H1 (cell line): ENCODE measurements at regions not wholly inside any gene's neighbourhood (a gene's known extent, or its start where the extent isn't known, plus 50 kb on each side); places are given as distances from the start of the nearest gene placed in this dataset.

ENCODE experiments used
- CTCF ChIA-PET: fragments of 300-600 bp; sonication (Branson Sonifier 250); formaldehyde crosslinking; loops from one replicate; lab custom pipeline; 2021; ENCODE audit not compliant: partially characterized antibody; lab: Charles Lee
- POLR2A ChIA-PET: fragments of 300-600 bp; sonication (Branson Sonifier 250); formaldehyde crosslinking; loops from one replicate; lab custom pipeline; 2021; ENCODE audit warnings: inconsistent platforms; ENCODE audit not compliant: partially characterized antibody; lab: Charles Lee
- DNase-seq, 2 experiments: peaks; one replicate each; pipeline versions ENCODE4 v3.0.0 to v3.0.0-alpha.2; 2010 to 2022; ENCODE audit warnings: low spot score in 2 of 2, low read depth in 1 of 2, mixed read lengths in 1 of 2
- FAIRE-seq: peaks from 2 replicates; lab custom pipeline; 2011; peaks lifted over from hg19 to GRCh38; lab: Jason Lieb, UNC
- H2AFZ ChIP-seq: 2 replicates; pipeline ENCODE4 v1.8.1; 2012; ENCODE audit warnings: low read length, inconsistent platforms
- H2AK5ac ChIP-seq: 2 replicates; pipeline ENCODE4 v1.6.1; 2013; ENCODE audit warnings: low read depth, low read length
- H2BK120ac ChIP-seq: replicated peaks from 2 replicates; pipeline ENCODE3; 2013; ENCODE audit warnings: low read depth, low read length, inconsistent platforms
- H2BK12ac ChIP-seq: 2 replicates; pipeline ENCODE4 v1.6.1; 2013; ENCODE audit warnings: low read depth, low read length
- H2BK15ac ChIP-seq: 2 replicates; pipeline ENCODE4 v1.6.1; 2013; ENCODE audit warnings: low read length
- H2BK20ac ChIP-seq: 2 replicates; pipeline ENCODE4 v1.6.1; 2013; ENCODE audit warnings: low read length
- H2BK5ac ChIP-seq: 2 replicates; pipeline ENCODE4 v1.6.1; 2013; ENCODE audit warnings: low read depth, low read length
- H3K14ac ChIP-seq: 2 replicates; pipeline ENCODE4 v1.6.1; 2013; ENCODE audit warnings: inconsistent platforms; ENCODE audit not compliant: insufficient read length
- H3K18ac ChIP-seq: 2 replicates; pipeline ENCODE4 v1.6.1; 2013; ENCODE audit warnings: low read length; ENCODE audit errors: extremely low read depth
- H3K23ac ChIP-seq: 2 replicates; pipeline ENCODE4 v1.6.1; 2013; ENCODE audit warnings: inconsistent platforms; ENCODE audit not compliant: insufficient read length
- H3K23me2 ChIP-seq: 2 replicates; pipeline ENCODE4 v1.6.1; 2013; ENCODE audit warnings: low read depth, low read length
- H3K27ac ChIP-seq: 2 replicates; pipeline ENCODE4 v1.6.1; 2011; ENCODE audit warnings: low read depth, low read length, inconsistent platforms
- H3K27me3 ChIP-seq, 4 experiments: replicated peaks in 1 of 4; 1 replicate in 1 of 4; 2 replicates in 3 of 4; pipeline versions ENCODE4 v1.6.1 to v1.8.1; 2011 to 2013; ENCODE audit warnings: low read length in 3 of 4, mild to moderate bottlenecking in 3 of 4, inconsistent platforms in 2 of 4, mixed read lengths in 2 of 4, moderate library complexity in 1 of 4; ENCODE audit not compliant: control insufficient read depth in 3 of 4, insufficient read depth in 3 of 4; ENCODE audit errors: extremely low read depth in 1 of 4
- H3K36me3 ChIP-seq, 4 experiments: 2 replicates each; pipeline versions ENCODE4 v1.6.1 to v1.8.1; 2011 to 2013; ENCODE audit warnings: mild to moderate bottlenecking in 4 of 4, low read length in 3 of 4, moderate library complexity in 2 of 4, control low read depth in 1 of 4, inconsistent platforms in 1 of 4; ENCODE audit not compliant: insufficient read depth in 4 of 4, control insufficient read depth in 2 of 4
- H3K4ac ChIP-seq: replicated peaks from 2 replicates; pipeline ENCODE3; 2013; ENCODE audit warnings: low read length, low read depth, mixed read lengths, inconsistent platforms; ENCODE audit not compliant: insufficient read length
- H3K4me1 ChIP-seq, 4 experiments: replicated peaks in 1 of 4; 1 replicate in 1 of 4; 2 replicates in 3 of 4; pipeline versions ENCODE4 v1.6.1 to v1.8.1; 2011 to 2013; ENCODE audit warnings: low read length in 3 of 4, inconsistent platforms in 2 of 4, mixed read lengths in 1 of 4; ENCODE audit not compliant: insufficient read depth in 4 of 4, control insufficient read depth in 3 of 4
- H3K4me2 ChIP-seq, 2 experiments: 2 replicates each; pipeline versions ENCODE4 v1.6.1 to v1.8.1; 2011 to 2013; ENCODE audit warnings: low read depth in 2 of 2, low read length in 2 of 2, control low read depth in 1 of 2, inconsistent platforms in 1 of 2, mild to moderate bottlenecking in 1 of 2; ENCODE audit not compliant: insufficient read depth in 1 of 2
- H3K4me3 ChIP-seq, 4 experiments: fragments of 200-600, 300-600 bp in 1 of 4; sonication (generic), shearing (Covaris generic), sonication (Bioruptor Twin) in 1 of 4; 2 replicates each; pipeline versions ENCODE4 v1.5.1 to v1.8.1; 2011 to 2016; ENCODE audit warnings: low read length in 4 of 4, low read depth in 3 of 4, control low read depth in 2 of 4, inconsistent platforms in 2 of 4, mild to moderate bottlenecking in 2 of 4, mixed read lengths in 1 of 4, moderate library complexity in 1 of 4; ENCODE audit not compliant: insufficient read depth in 2 of 4; ENCODE audit errors: extremely low read depth in 1 of 4
- H3K56ac ChIP-seq: replicated peaks from 2 replicates; pipeline ENCODE3; 2013; ENCODE audit warnings: low read depth, mild to moderate bottlenecking, mixed read lengths, low read length, inconsistent platforms; ENCODE audit not compliant: insufficient read length
- H3K79me1 ChIP-seq: 2 replicates; pipeline ENCODE4 v1.6.1; 2013; ENCODE audit warnings: low read depth, low read length, control low read depth
- H3K79me2 ChIP-seq, 2 experiments: 2 replicates each; pipeline versions ENCODE4 v1.6.1 to v1.8.1; 2012 to 2013; ENCODE audit warnings: low read length in 2 of 2, mild to moderate bottlenecking in 2 of 2, inconsistent platforms in 1 of 2; ENCODE audit not compliant: insufficient read depth in 2 of 2, control insufficient read depth in 1 of 2
- H3K9ac ChIP-seq, 4 experiments: replicated peaks in 1 of 4; 1 replicate in 1 of 4; 2 replicates in 3 of 4; pipeline versions ENCODE4 v1.6.1 to v1.8.1; 2011 to 2013; ENCODE audit warnings: low read depth in 3 of 4, low read length in 3 of 4, control low read depth in 2 of 4, mild to moderate bottlenecking in 2 of 4, moderate library complexity in 2 of 4, inconsistent platforms in 1 of 4; ENCODE audit errors: extremely low read depth in 1 of 4
- H3K9me3 ChIP-seq, 2 experiments: 2 replicates each; pipeline versions ENCODE4 v1.6.1 to v1.8.1; 2012 to 2013; ENCODE audit warnings: mild to moderate bottlenecking in 2 of 2, moderate library complexity in 2 of 2, control low read depth in 1 of 2, inconsistent platforms in 1 of 2, low read depth in 1 of 2, low read length in 1 of 2, mixed read lengths in 1 of 2; ENCODE audit not compliant: insufficient read depth in 2 of 2
- H4K20me1 ChIP-seq, 2 experiments: replicated peaks in 1 of 2; 2 replicates each; pipeline versions ENCODE3 to v1.8.1; 2011 to 2013; ENCODE audit warnings: inconsistent platforms in 2 of 2, low read length in 2 of 2, mild to moderate bottlenecking in 1 of 2; ENCODE audit not compliant: insufficient read depth in 2 of 2, control insufficient read depth in 1 of 2
- H4K5ac ChIP-seq: 2 replicates; pipeline ENCODE4 v1.6.1; 2013; ENCODE audit warnings: low read length, low read depth, mixed read lengths, inconsistent platforms; ENCODE audit not compliant: insufficient read length
- H4K8ac ChIP-seq: 2 replicates; pipeline ENCODE4 v1.8.0; 2013; ENCODE audit warnings: mild to moderate bottlenecking, moderate library complexity, low read length, inconsistent platforms; ENCODE audit not compliant: insufficient read depth; ENCODE audit errors: extremely low read depth
- H4K91ac ChIP-seq: replicated peaks from 2 replicates; pipeline ENCODE3; 2013; ENCODE audit warnings: low read length, mixed read lengths, inconsistent platforms; ENCODE audit not compliant: insufficient read length
- KDM4A ChIP-seq: IDR thresholded peaks from one replicate; pipeline ENCODE4 v1.7.1; 2012; ENCODE audit warnings: low read depth, mild to moderate bottlenecking, moderate library complexity, low read length, inconsistent platforms; ENCODE audit not compliant: severe bottlenecking
- SIN3A ChIP-seq, 2 experiments: IDR thresholded peaks in 1 of 2; conservative IDR thresholded peaks in 1 of 2; 2 replicates each; pipeline ENCODE4 v1.6.1; 2011 to 2012; ENCODE audit warnings: low read length in 2 of 2, improper control_type of control experiment in 1 of 2, low read depth in 1 of 2, mild to moderate bottlenecking in 1 of 2
- SUZ12 ChIP-seq: fragments of 200-600 bp; sonication (generic); IDR thresholded peaks from 2 replicates; pipeline ENCODE4 v1.6.1; 2012; ENCODE audit warnings: mild to moderate bottlenecking, inconsistent platforms, low read length, moderate library complexity, mixed read lengths
- ZNF274 ChIP-seq: IDR thresholded peaks from 2 replicates; pipeline ENCODE4 v1.7.0; 2012; ENCODE audit warnings: low read length, borderline replicate concordance; ENCODE audit errors: extremely low read depth
- WGBS, 2 experiments: shearing (Covaris generic) in 1 of 2; methylation state at CpG; one replicate each; pipeline versions ENCODE4 v1.1.6 to v1.1.7; 2013 to 2015; ENCODE audit warnings: low lambda C conversion rate in 2 of 2, mixed read lengths in 2 of 2, inconsistent platforms in 1 of 2, low coverage in 1 of 2, missing lambda C conversion rate in 1 of 2; ENCODE audit not compliant: insufficient replicate concordance in 2 of 2, insufficient coverage in 1 of 2, insufficient read length in 1 of 2; ENCODE audit errors: extremely low coverage in 1 of 2, missing lambda C conversion rate in 1 of 2; 5-methylcytosine and 5-hydroxymethylcytosine counted together

DNA sequence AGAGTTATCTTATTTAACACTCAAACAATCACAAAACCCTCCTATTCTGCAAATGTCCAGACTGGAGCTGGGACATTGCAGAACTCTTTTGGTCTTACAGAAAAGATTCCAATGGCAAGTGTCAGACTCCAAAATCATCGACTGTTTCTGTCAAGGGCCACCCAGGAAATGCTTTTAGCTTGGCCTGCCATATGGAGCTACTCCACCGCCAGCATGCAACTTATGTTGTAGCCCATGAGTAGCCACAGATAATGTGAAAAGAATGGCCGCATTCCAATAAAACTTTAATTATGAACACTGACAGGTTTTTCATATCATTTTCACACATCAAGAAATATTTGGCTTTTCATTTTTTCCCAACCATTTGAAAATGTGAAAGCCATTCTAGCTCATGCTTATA is 57.5 kb downstream of the SYNE3 start:
- no peak overlapping the region for H2BK5ac ChIP-seq
- no peaks in the 10 kb centered on the region; a peak in 1 of 7 replicates for H3K27me3 ChIP-seq
- ChIA-PET CTCF (interaction anchor here (0.8 to 10.5 kb wide), 8 partner anchors 10 to 769 kb away, joined by 3 to 129 read pairs (median 4); no protein-coding TSS in a partner anchor), POLR2A (no interaction called here)
- H3K27ac ChIP-seq, result no peak overlapping the region
- no peak overlapping the region for H2BK20ac ChIP-seq
- no peak overlapping the region for H3K4me2 ChIP-seq
- H4K8ac ChIP-seq, result no peak overlapping the region
- no peaks in the 10 kb centered on the region for H3K36me3 ChIP-seq
- H3K23me2 ChIP-seq, result no peaks in the 10 kb centered on the region
- no peak overlapping the region for H2BK120ac ChIP-seq
- no peaks in the 10 kb centered on the region; the same call in 1 of the 2 replicates for H3K79me1 ChIP-seq
- DNase-seq, result no peak
- no peak overlapping the region for H3K4me3 ChIP-seq
- no peak overlapping the region for H4K5ac ChIP-seq
- H3K23ac ChIP-seq, result no peak overlapping the region
- H2BK15ac ChIP-seq, result no peak overlapping the region
- no peak overlapping the region for H2BK12ac ChIP-seq
- no peak for FAIRE-seq
- no peak overlapping the region for H3K9ac ChIP-seq
- no peak overlapping the region for H3K4ac ChIP-seq
- H4K20me1 ChIP-seq, result no peaks in the 10 kb centered on the region
- H2AFZ ChIP-seq, result no peak overlapping the region
- H3K14ac ChIP-seq, result no peak overlapping the region
- no peak overlapping the region for H3K56ac ChIP-seq
- no peaks in the 10 kb centered on the region for H3K79me2 ChIP-seq
- no peak overlapping the region for H2AK5ac ChIP-seq
- no peak overlapping the region for H3K18ac ChIP-seq
- no peak overlapping the region for H4K91ac ChIP-seq
- peaks cover 0 to 11% (median 8%) of the 10 kb centered on the region in 4 experiments; a peak in 5 of 7 replicates for H3K4me1 ChIP-seq
- 92% methylated on average over 3 of the region's 3 CpGs; no CpG with 5 or more reads in 1 of the 2 experiments for WGBS, 2 experiments
- H3K9me3 ChIP-seq, result no peaks in the 10 kb centered on the region
- TF ChIP-seq ZNF274 (no peak), KDM4A (no peak), SIN3A (conservative IDR thresholded peaks at IDR 0.05 in 1 of 2, IDR thresholded peaks at IDR 0.05 in 1 of 2; ENCODE audit: low read depth in 1 of 2, low read length in 2 of 2) (no peak), SUZ12 (no peak)
